H1 (cell line): ENCODE measurements at regions not wholly inside any gene's neighbourhood (a gene's known extent, or its start where the extent isn't known, plus 50 kb on each side); places are given as distances from the start of the nearest gene placed in this dataset.

Experiments used
- CTCF ChIA-PET: fragments of 300-600 bp; sonication (Branson Sonifier 250); formaldehyde crosslinking; loops from one replicate; lab custom pipeline; 2021; ENCODE audit not compliant: partially characterized antibody; lab: Charles Lee
- POLR2A ChIA-PET: fragments of 300-600 bp; sonication (Branson Sonifier 250); formaldehyde crosslinking; loops from one replicate; lab custom pipeline; 2021; ENCODE audit warnings: inconsistent platforms; ENCODE audit not compliant: partially characterized antibody; lab: Charles Lee
- DNase-seq, 2 experiments: peaks; one replicate each; pipeline versions ENCODE4 v3.0.0 to v3.0.0-alpha.2; 2010 to 2022; ENCODE audit warnings: low spot score in 2 of 2, low read depth in 1 of 2, mixed read lengths in 1 of 2
- FAIRE-seq: peaks from 2 replicates; lab custom pipeline; 2011; peaks lifted over from hg19 to GRCh38; lab: Jason Lieb, UNC
- H2AFZ ChIP-seq: 2 replicates; pipeline ENCODE4 v1.8.1; 2012; ENCODE audit warnings: low read length, inconsistent platforms
- H2AK5ac ChIP-seq: 2 replicates; pipeline ENCODE4 v1.6.1; 2013; ENCODE audit warnings: low read depth, low read length
- H2BK120ac ChIP-seq: replicated peaks from 2 replicates; pipeline ENCODE3; 2013; ENCODE audit warnings: low read depth, low read length, inconsistent platforms
- H2BK12ac ChIP-seq: 2 replicates; pipeline ENCODE4 v1.6.1; 2013; ENCODE audit warnings: low read depth, low read length
- H2BK15ac ChIP-seq: 2 replicates; pipeline ENCODE4 v1.6.1; 2013; ENCODE audit warnings: low read length
- H2BK20ac ChIP-seq: 2 replicates; pipeline ENCODE4 v1.6.1; 2013; ENCODE audit warnings: low read length
- H2BK5ac ChIP-seq: 2 replicates; pipeline ENCODE4 v1.6.1; 2013; ENCODE audit warnings: low read depth, low read length
- H3K14ac ChIP-seq: 2 replicates; pipeline ENCODE4 v1.6.1; 2013; ENCODE audit warnings: inconsistent platforms; ENCODE audit not compliant: insufficient read length
- H3K18ac ChIP-seq: 2 replicates; pipeline ENCODE4 v1.6.1; 2013; ENCODE audit warnings: low read length; ENCODE audit errors: extremely low read depth
- H3K23ac ChIP-seq: 2 replicates; pipeline ENCODE4 v1.6.1; 2013; ENCODE audit warnings: inconsistent platforms; ENCODE audit not compliant: insufficient read length
- H3K23me2 ChIP-seq: 2 replicates; pipeline ENCODE4 v1.6.1; 2013; ENCODE audit warnings: low read depth, low read length
- H3K27ac ChIP-seq: 2 replicates; pipeline ENCODE4 v1.6.1; 2011; ENCODE audit warnings: low read depth, low read length, inconsistent platforms
- H3K27me3 ChIP-seq, 4 experiments: replicated peaks in 1 of 4; 1 replicate in 1 of 4; 2 replicates in 3 of 4; pipeline versions ENCODE4 v1.6.1 to v1.8.1; 2011 to 2013; ENCODE audit warnings: low read length in 3 of 4, mild to moderate bottlenecking in 3 of 4, inconsistent platforms in 2 of 4, mixed read lengths in 2 of 4, moderate library complexity in 1 of 4; ENCODE audit not compliant: control insufficient read depth in 3 of 4, insufficient read depth in 3 of 4; ENCODE audit errors: extremely low read depth in 1 of 4
- H3K36me3 ChIP-seq, 4 experiments: 2 replicates each; pipeline versions ENCODE4 v1.6.1 to v1.8.1; 2011 to 2013; ENCODE audit warnings: mild to moderate bottlenecking in 4 of 4, low read length in 3 of 4, moderate library complexity in 2 of 4, control low read depth in 1 of 4, inconsistent platforms in 1 of 4; ENCODE audit not compliant: insufficient read depth in 4 of 4, control insufficient read depth in 2 of 4
- H3K4ac ChIP-seq: replicated peaks from 2 replicates; pipeline ENCODE3; 2013; ENCODE audit warnings: low read length, low read depth, mixed read lengths, inconsistent platforms; ENCODE audit not compliant: insufficient read length
- H3K4me1 ChIP-seq, 4 experiments: replicated peaks in 1 of 4; 1 replicate in 1 of 4; 2 replicates in 3 of 4; pipeline versions ENCODE4 v1.6.1 to v1.8.1; 2011 to 2013; ENCODE audit warnings: low read length in 3 of 4, inconsistent platforms in 2 of 4, mixed read lengths in 1 of 4; ENCODE audit not compliant: insufficient read depth in 4 of 4, control insufficient read depth in 3 of 4
- H3K4me2 ChIP-seq, 2 experiments: 2 replicates each; pipeline versions ENCODE4 v1.6.1 to v1.8.1; 2011 to 2013; ENCODE audit warnings: low read depth in 2 of 2, low read length in 2 of 2, control low read depth in 1 of 2, inconsistent platforms in 1 of 2, mild to moderate bottlenecking in 1 of 2; ENCODE audit not compliant: insufficient read depth in 1 of 2
- H3K4me3 ChIP-seq, 4 experiments: fragments of 200-600, 300-600 bp in 1 of 4; sonication (generic), shearing (Covaris generic), sonication (Bioruptor Twin) in 1 of 4; 2 replicates each; pipeline versions ENCODE4 v1.5.1 to v1.8.1; 2011 to 2016; ENCODE audit warnings: low read length in 4 of 4, low read depth in 3 of 4, control low read depth in 2 of 4, inconsistent platforms in 2 of 4, mild to moderate bottlenecking in 2 of 4, mixed read lengths in 1 of 4, moderate library complexity in 1 of 4; ENCODE audit not compliant: insufficient read depth in 2 of 4; ENCODE audit errors: extremely low read depth in 1 of 4
- H3K56ac ChIP-seq: replicated peaks from 2 replicates; pipeline ENCODE3; 2013; ENCODE audit warnings: low read depth, mild to moderate bottlenecking, mixed read lengths, low read length, inconsistent platforms; ENCODE audit not compliant: insufficient read length
- H3K79me1 ChIP-seq: 2 replicates; pipeline ENCODE4 v1.6.1; 2013; ENCODE audit warnings: low read depth, low read length, control low read depth
- H3K79me2 ChIP-seq, 2 experiments: 2 replicates each; pipeline versions ENCODE4 v1.6.1 to v1.8.1; 2012 to 2013; ENCODE audit warnings: low read length in 2 of 2, mild to moderate bottlenecking in 2 of 2, inconsistent platforms in 1 of 2; ENCODE audit not compliant: insufficient read depth in 2 of 2, control insufficient read depth in 1 of 2
- H3K9ac ChIP-seq, 4 experiments: replicated peaks in 1 of 4; 1 replicate in 1 of 4; 2 replicates in 3 of 4; pipeline versions ENCODE4 v1.6.1 to v1.8.1; 2011 to 2013; ENCODE audit warnings: low read depth in 3 of 4, low read length in 3 of 4, control low read depth in 2 of 4, mild to moderate bottlenecking in 2 of 4, moderate library complexity in 2 of 4, inconsistent platforms in 1 of 4; ENCODE audit errors: extremely low read depth in 1 of 4
- H3K9me3 ChIP-seq, 2 experiments: 2 replicates each; pipeline versions ENCODE4 v1.6.1 to v1.8.1; 2012 to 2013; ENCODE audit warnings: mild to moderate bottlenecking in 2 of 2, moderate library complexity in 2 of 2, control low read depth in 1 of 2, inconsistent platforms in 1 of 2, low read depth in 1 of 2, low read length in 1 of 2, mixed read lengths in 1 of 2; ENCODE audit not compliant: insufficient read depth in 2 of 2
- H4K20me1 ChIP-seq, 2 experiments: replicated peaks in 1 of 2; 2 replicates each; pipeline versions ENCODE3 to v1.8.1; 2011 to 2013; ENCODE audit warnings: inconsistent platforms in 2 of 2, low read length in 2 of 2, mild to moderate bottlenecking in 1 of 2; ENCODE audit not compliant: insufficient read depth in 2 of 2, control insufficient read depth in 1 of 2
- H4K5ac ChIP-seq: 2 replicates; pipeline ENCODE4 v1.6.1; 2013; ENCODE audit warnings: low read length, low read depth, mixed read lengths, inconsistent platforms; ENCODE audit not compliant: insufficient read length
- H4K8ac ChIP-seq: 2 replicates; pipeline ENCODE4 v1.8.0; 2013; ENCODE audit warnings: mild to moderate bottlenecking, moderate library complexity, low read length, inconsistent platforms; ENCODE audit not compliant: insufficient read depth; ENCODE audit errors: extremely low read depth
- H4K91ac ChIP-seq: replicated peaks from 2 replicates; pipeline ENCODE3; 2013; ENCODE audit warnings: low read length, mixed read lengths, inconsistent platforms; ENCODE audit not compliant: insufficient read length
- CREB1 ChIP-seq: IDR thresholded peaks from 2 replicates; pipeline ENCODE4 v1.6.1; 2012; ENCODE audit warnings: inconsistent platforms
- GTF2F1 ChIP-seq: IDR thresholded peaks from 2 replicates; pipeline ENCODE4 v1.6.1; 2012; ENCODE audit warnings: low read depth, low read length, improper control_type of control experiment, borderline replicate concordance
- KDM4A ChIP-seq: IDR thresholded peaks from one replicate; pipeline ENCODE4 v1.7.1; 2012; ENCODE audit warnings: low read depth, mild to moderate bottlenecking, moderate library complexity, low read length, inconsistent platforms; ENCODE audit not compliant: severe bottlenecking
- TAF1 ChIP-seq: IDR thresholded peaks from 2 replicates; pipeline ENCODE4 v1.6.1; 2011; ENCODE audit warnings: mild to moderate bottlenecking, low read depth, low read length
- WGBS, 2 experiments: shearing (Covaris generic) in 1 of 2; methylation state at CpG; one replicate each; pipeline versions ENCODE4 v1.1.6 to v1.1.7; 2013 to 2015; ENCODE audit warnings: low lambda C conversion rate in 2 of 2, mixed read lengths in 2 of 2, inconsistent platforms in 1 of 2, low coverage in 1 of 2, missing lambda C conversion rate in 1 of 2; ENCODE audit not compliant: insufficient replicate concordance in 2 of 2, insufficient coverage in 1 of 2, insufficient read length in 1 of 2; ENCODE audit errors: extremely low coverage in 1 of 2, missing lambda C conversion rate in 1 of 2; 5-methylcytosine and 5-hydroxymethylcytosine counted together

DNA sequence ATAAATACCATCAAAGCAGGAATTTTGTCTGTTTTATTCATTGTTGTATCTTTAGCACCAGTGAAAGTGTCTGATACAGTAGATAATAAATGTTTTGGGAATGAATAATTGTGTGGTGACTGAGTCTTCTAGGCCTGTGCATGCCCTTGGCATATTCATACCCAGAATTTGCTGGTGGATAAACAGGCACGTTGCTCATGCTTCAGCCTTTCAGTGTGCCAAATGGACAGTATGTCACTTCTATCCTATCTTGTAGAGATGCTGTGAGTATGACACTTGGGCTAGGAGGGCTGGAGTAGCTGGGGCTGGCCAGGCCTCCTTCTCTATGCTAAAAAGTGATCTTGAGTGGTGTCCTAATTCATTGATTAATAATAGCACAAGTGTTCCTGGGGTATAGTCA is 287.3 kb upstream of the DDI1 start:
- H3K23ac ChIP-seq: no peak overlapping the region
- H3K4ac ChIP-seq: no peak overlapping the region
- H4K20me1 ChIP-seq: no peaks in the 10 kb centered on the region
- no peak overlapping the region for H4K91ac ChIP-seq
- no peak overlapping the region for H2BK120ac ChIP-seq
- H2BK12ac ChIP-seq: no peak overlapping the region
- no peak overlapping the region for H2BK20ac ChIP-seq
- H3K56ac ChIP-seq: no peak overlapping the region
- DNase-seq (no peak), FAIRE-seq (no peak)
- H3K18ac ChIP-seq: no peak overlapping the region
- CTCF ChIA-PET: interaction anchor here (0.6 kb wide), 1 partner anchor 56 kb away, joined by 4 read pairs; no protein-coding TSS in a partner anchor
- H4K5ac ChIP-seq: no peak overlapping the region
- H2BK5ac ChIP-seq: no peak overlapping the region
- H2AK5ac ChIP-seq: no peak overlapping the region
- H3K23me2 ChIP-seq: no peaks in the 10 kb centered on the region
- TF ChIP-seq TAF1: no peak
- TF ChIP-seq KDM4A: no peak
- no peak for TF ChIP-seq GTF2F1
- TF ChIP-seq CREB1: no peak
- H3K14ac ChIP-seq: no peak overlapping the region
- no peak overlapping the region for H2AFZ ChIP-seq
- no peak overlapping the region for H3K4me3 ChIP-seq
- no peaks in the 10 kb centered on the region for H3K36me3 ChIP-seq
- no peaks in the 10 kb centered on the region for H3K27me3 ChIP-seq
- H3K9ac ChIP-seq: no peak overlapping the region
- peaks cover 0 to 3% of the 10 kb centered on the region in 2 experiments; a peak in 1 of 4 replicates for H3K9me3 ChIP-seq
- WGBS, 2 experiments: 77% methylated on average over 1 of the region's 1 CpG; no CpG with 5 or more reads in 1 of the 2 experiments
- H3K4me1 ChIP-seq: no peaks in the 10 kb centered on the region
- POLR2A ChIA-PET: no interaction called here
- no peaks in the 10 kb centered on the region for H3K79me2 ChIP-seq
- no peak overlapping the region for H2BK15ac ChIP-seq
- no peak overlapping the region for H3K4me2 ChIP-seq
- no peak overlapping the region for H3K27ac ChIP-seq
- H4K8ac ChIP-seq: no peak overlapping the region
- no peaks in the 10 kb centered on the region for H3K79me1 ChIP-seq
